ENCODE measurements at regions not wholly inside any gene's neighbourhood (a gene's known extent, or its start where the extent isn't known, plus 50 kb on each side); places are given as distances from the start of the nearest gene placed in this dataset.

- intact Hi-C loops (cut with DNase I; ENCODE audit: low total_unique reads), result no loop called here
- DNase-seq, result no peak
- Histone ChIP-seq H3K9me3 (no peaks in the 10 kb centered on the region), H3K27ac (no peak overlapping the region), H3K27me3 (peaks cover 0 to 62% (median 0%) of the 10 kb centered on the region in 3 donors), H3K36me3 (no peaks in the 10 kb centered on the region), H3K4me1 (peaks cover 0 to 17% (median 0%) of the 10 kb centered on the region in 4 donors), H3K4me3 (no peak overlapping the region)
- TF ChIP-seq POLR2AphosphoS5 (IDR thresholded peaks at IDR 0.05) (no peak), CTCF (IDR thresholded peaks at IDR 0.05) (no peak), POLR2A (IDR thresholded peaks at IDR 0.05) (no peak), EP300 (IDR thresholded peaks at IDR 0.05) (no peak)
These were observed 140.2 kb downstream of the SEC61B start for GRCh38 chr9:99362321-99362720.

- H3K4me3 ChIP-seq, result no peak overlapping the region
- no peaks in the 10 kb centered on the region for H3K9me3 ChIP-seq
- intact Hi-C loops (cut with DNase I; ENCODE audit: low total_unique reads), result no loop called here
- no peak overlapping the region for H3K27ac ChIP-seq
- no peaks in the 10 kb centered on the region for H3K36me3 ChIP-seq
- H3K27me3 ChIP-seq, result peaks cover 0 to 67% (median 0%) of the 10 kb centered on the region in 3 donors
- no peak for DNase-seq
- peaks cover 0 to 11% (median 4%) of the 10 kb centered on the region in 4 donors for H3K4me1 ChIP-seq
- TF ChIP-seq EP300 (IDR thresholded peaks at IDR 0.05) (no peak), CTCF (IDR thresholded peaks at IDR 0.05) (no peak), POLR2A (IDR thresholded peaks at IDR 0.05) (no peak), POLR2AphosphoS5 (IDR thresholded peaks at IDR 0.05) (no peak)
- WGBS, 5 donors, result 63 to 76% (median 65%) methylated on average over 3 of the region's 3 CpGs
These were observed 141.4 kb downstream of the SEC61B start for GRCh38 chr9:99363509-99363908.

DNA sequence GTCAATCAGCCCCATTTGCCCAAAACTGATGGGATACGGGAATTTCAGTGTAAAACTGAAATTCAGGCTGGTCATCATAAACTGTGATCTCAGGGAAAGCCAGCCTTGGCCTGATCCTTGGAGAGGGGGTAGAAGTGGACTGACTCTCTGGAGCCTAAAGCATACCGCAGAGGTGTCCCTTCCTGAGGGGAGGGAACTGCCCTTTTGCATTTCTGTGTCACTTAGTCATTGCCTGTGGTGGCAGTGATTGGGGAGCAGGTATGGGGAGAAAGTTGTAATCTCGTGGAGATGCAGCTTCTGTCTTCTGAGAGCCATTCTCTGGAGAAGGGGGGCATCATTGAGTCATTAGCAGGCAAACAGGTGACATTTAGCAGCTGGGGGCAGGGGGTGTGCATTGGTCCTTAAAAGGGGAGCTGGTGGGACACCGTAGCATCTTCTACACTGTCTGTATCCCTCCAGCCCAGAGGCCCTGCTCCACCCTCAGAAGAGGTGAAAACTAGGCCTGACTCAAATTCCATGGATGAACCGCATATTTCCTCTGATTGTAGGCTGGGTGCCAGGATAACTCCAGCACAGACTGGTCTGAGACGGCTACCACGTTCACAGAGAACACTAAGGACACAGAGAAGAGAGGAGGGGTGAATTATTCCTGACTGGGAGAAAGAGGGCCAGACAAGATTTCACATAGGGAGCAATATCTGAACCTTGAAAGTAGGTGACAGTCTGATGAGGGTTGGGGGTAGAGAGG is 143.3 kb downstream of the SEC61B start:
- Histone ChIP-seq H3K36me3 (no peaks in the 10 kb centered on the region), H3K4me3 (no peak overlapping the region), H3K4me1 (peaks cover 0 to 11% (median 7%) of the 10 kb centered on the region in 4 donors), H3K27me3 (peaks cover 0 to 57% (median 5%) of the 10 kb centered on the region in 3 donors), H3K27ac (no peak overlapping the region), H3K9me3 (no peaks in the 10 kb centered on the region)
- intact Hi-C loops (cut with DNase I; ENCODE audit: low total_unique reads), result no loop called here
- DNase-seq, result no peak
- 60 to 70% (median 67%) methylated on average over 7 of the region's 7 CpGs for WGBS, 5 donors
- TF ChIP-seq CTCF (IDR thresholded peaks at IDR 0.05) (no peak), EP300 (IDR thresholded peaks at IDR 0.05) (no peak), POLR2A (IDR thresholded peaks at IDR 0.05) (no peak), POLR2AphosphoS5 (IDR thresholded peaks at IDR 0.05) (no peak)

DNA sequence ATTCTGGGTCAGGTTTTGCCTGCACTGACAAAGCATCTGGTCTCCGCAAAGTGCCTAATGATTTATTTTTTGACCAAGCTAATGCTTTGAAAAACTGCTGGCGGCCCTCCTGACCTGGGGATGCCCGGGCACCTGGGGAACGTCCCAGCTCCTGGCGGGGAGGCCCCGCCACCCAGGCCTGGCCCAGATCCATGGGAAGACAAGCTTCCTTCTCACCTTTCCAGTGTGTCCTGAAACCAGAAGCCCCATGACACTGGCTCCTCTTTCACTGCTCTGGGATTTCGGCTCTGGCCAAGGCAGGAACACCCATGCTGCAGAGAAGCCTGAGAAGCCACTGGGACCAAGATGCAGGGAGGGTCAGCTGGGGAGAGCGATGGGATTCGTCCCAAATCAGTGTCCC is 144.1 kb downstream of the SEC61B start:
- DNase-seq, result no peak
- WGBS, 5 donors, result 77 to 91% (median 80%) methylated on average over 9 of the region's 9 CpGs
- no peak overlapping the region for H3K4me3 ChIP-seq
- H3K36me3 ChIP-seq, result no peaks in the 10 kb centered on the region
- no peaks in the 10 kb centered on the region for H3K9me3 ChIP-seq
- intact Hi-C loops (cut with DNase I; ENCODE audit: low total_unique reads), result no loop called here
- H3K27me3 ChIP-seq, result peaks cover 0 to 49% (median 5%) of the 10 kb centered on the region in 3 donors
- H3K27ac ChIP-seq, result no peak overlapping the region
- H3K4me1 ChIP-seq, result peaks cover 0 to 11% (median 7%) of the 10 kb centered on the region in 4 donors
- no peak for TF ChIP-seq POLR2A (IDR thresholded peaks at IDR 0.05)
- TF ChIP-seq POLR2AphosphoS5 (IDR thresholded peaks at IDR 0.05), result no peak
- TF ChIP-seq EP300 (IDR thresholded peaks at IDR 0.05), result no peak
- TF ChIP-seq CTCF (IDR thresholded peaks at IDR 0.05), result no peak
